Esophagus squamous epithelium (tissue), 5 donors: ENCODE measurements at regions not wholly inside any gene's neighbourhood (a gene's known extent, or its start where the extent isn't known, plus 50 kb on each side); places are given as distances from the start of the nearest gene placed in this dataset.
"Not testable (repeated sequence)": the region's sequence is repeated elsewhere in the genome, so short reads cannot be mapped to it uniquely, and the experiment has no call there.

Source experiments
- DNase-seq: peaks from one replicate; lab custom pipeline; 2025; lab: John Stamatoyannopoulos, UW
- H3K27ac ChIP-seq, 4 donors: fragments of 200-600 bp; sonication (generic); one replicate each; pipeline ENCODE4 v1.5.1; 2016 to 2019; ENCODE audit warnings: mild to moderate bottlenecking in 1 of 4
- H3K27me3 ChIP-seq, 4 donors: fragments of 200-600 bp; sonication (generic); 1 replicate in 3 of 4; 2 replicates in 1 of 4; pipeline versions ENCODE4 v1.5.1 to v1.6.0; 2017 to 2021; ENCODE audit warnings: antibody characterized with exemption in 1 of 4
- H3K36me3 ChIP-seq, 3 donors: fragments of 200-600 bp; sonication (generic); one replicate each; pipeline ENCODE4 v1.5.1; 2016 to 2019
- H3K4me1 ChIP-seq, 3 donors: fragments of 200-600 bp; sonication (generic); one replicate each; pipeline ENCODE4 v1.5.1; 2017 to 2019
- H3K4me3 ChIP-seq, 4 donors: fragments of 200-600 bp; sonication (generic); 1 replicate in 3 of 4; 2 replicates in 1 of 4; pipeline ENCODE4 v1.5.1; 2016 to 2019; ENCODE audit warnings: mild to moderate bottlenecking in 2 of 4, moderate library complexity in 1 of 4
- H3K9me3 ChIP-seq, 3 donors: fragments of 200-600 bp; sonication (generic); one replicate each; pipeline ENCODE4 v1.5.1; 2016 to 2019
- WGBS, 2 donors: methylation state at CpG; one replicate each; pipeline ENCODE4 v1.1.5; 2018; 5-methylcytosine and 5-hydroxymethylcytosine counted together
- intact Hi-C: fragments of 100-400 bp; cut with DNase I; formaldehyde crosslinking; loops from one replicate; pipeline ENCODE4 v1.15.0; 2022
- donor health status: DM: yes; HTN: yes; CAD: no.

DNA sequence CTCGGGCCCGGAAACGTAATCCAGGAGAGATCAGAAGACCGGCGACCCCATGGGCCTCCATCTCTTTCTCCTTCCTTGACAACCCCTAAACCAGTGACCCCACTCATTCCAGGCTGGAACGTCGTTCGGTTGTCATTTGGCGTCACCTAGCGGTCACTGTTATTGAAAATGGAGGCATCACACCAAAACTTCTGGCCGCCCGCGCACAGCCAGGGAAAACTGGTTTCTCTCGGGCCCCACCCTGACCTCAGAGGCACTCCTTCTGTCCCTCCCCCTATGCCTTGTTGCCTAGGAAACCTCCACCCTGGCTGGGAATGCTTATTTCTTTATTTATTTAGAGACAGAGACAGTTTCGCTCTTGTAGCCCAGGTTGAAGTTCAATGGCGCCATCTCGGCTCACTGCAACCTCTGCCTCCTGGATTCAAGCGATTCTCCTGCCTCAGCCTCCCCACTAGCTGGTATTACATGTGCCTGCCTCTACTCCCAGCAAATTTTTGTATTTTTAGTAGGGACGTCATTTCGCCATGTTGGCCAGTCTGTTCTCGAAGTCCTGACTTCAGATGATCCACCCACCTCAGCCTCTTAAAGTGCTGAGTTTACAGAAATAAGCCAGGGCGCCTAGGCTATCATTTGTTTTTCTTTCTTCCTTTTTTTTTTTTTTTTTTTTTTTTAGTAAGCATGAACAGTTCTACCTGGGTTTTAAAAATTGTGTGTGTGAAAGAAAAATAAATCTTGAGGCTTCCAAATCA is 2144.1 kb upstream of the TPTE start:
- H3K4me1 ChIP-seq, intact Hi-C loops, H3K27me3 ChIP-seq, H3K36me3 ChIP-seq, DNase-seq, H3K27ac ChIP-seq, H3K9me3 ChIP-seq, H3K4me3 ChIP-seq: not testable (repeated sequence)
- WGBS, 2 donors: no CpG with 5 or more reads among the region's 22 CpGs

DNA sequence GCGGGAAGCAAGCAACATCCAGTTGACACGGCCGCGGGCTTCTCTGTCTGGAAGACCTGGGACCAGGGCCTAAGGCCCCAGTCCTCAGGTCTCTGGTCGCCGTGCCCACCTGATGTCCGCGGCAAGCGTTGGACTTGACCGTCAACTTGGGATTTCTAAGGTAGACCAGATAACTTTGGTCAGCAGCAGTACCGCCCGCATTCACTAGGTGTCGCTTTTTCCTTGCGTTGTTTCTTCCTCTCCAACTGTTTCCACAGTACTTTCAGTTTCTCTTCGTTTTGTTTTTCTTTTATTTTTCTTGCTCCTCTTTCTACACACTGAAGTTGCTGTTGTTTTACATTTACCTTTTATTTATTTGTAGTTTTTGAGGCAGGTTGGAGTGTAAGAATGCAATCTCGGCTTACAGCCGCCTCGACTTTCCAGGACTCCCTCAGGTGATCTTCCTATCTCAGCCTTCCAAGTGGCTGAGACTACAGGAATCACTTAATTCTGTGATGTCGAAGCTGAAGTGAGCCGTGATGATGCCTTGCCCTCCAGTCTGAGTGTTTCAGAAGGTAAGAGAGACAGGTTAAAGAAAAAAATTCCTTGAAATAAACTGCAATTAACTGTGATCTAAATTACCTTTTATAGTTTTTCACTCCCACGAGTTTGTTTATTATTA is 2140.8 kb upstream of the TPTE start:
- DNase-seq, H3K27me3 ChIP-seq, H3K4me1 ChIP-seq, H3K9me3 ChIP-seq, intact Hi-C loops, H3K27ac ChIP-seq, H3K4me3 ChIP-seq, H3K36me3 ChIP-seq: not testable (repeated sequence)
- no CpG with 5 or more reads among the region's 21 CpGs for WGBS, 2 donors

DNA sequence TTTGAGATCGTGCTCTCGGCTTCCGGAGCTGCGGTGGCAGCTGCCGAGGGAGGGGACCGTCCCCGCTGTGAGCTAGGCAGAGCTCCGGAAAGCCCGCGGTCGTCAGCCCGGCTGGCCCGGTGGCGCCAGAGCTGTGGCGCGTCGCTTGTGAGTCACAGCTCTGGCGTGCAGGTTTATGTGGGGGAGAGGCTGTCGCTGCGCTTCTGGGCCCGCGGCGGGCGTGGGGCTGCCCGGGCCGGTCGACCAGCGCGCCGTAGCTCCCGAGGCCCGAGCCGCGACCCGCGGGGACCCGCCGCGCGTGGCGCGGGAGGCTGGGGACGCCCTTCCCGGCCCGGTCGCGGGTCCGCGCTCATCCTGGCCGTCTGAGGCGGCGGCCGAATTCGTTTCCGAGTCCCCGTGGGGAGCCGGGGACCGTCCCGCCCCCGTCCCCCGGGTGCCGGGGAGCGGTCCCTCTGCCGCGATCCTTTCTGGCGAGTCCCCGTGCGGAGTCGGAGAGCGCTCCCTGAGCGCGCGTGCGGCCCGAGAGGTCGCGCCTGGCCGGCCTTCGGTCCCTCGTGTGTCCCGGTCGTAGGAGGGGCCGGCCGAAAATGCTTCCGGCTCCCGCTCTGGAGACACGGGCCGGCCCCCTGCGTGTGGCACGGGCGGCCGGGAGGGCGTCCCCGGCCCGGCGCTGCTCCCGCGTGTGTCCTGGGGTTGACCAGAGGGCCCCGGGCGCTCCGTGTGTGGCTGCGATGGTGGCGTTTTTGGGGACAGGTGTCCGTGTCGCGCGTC is 2133.0 kb upstream of the TPTE start:
- H3K36me3 ChIP-seq, H3K4me3 ChIP-seq, H3K9me3 ChIP-seq, intact Hi-C loops, H3K27ac ChIP-seq, DNase-seq, H3K27me3 ChIP-seq, H3K4me1 ChIP-seq: not testable (repeated sequence)
- WGBS, 2 donors: no CpG with 5 or more reads among the region's 107 CpGs

DNA sequence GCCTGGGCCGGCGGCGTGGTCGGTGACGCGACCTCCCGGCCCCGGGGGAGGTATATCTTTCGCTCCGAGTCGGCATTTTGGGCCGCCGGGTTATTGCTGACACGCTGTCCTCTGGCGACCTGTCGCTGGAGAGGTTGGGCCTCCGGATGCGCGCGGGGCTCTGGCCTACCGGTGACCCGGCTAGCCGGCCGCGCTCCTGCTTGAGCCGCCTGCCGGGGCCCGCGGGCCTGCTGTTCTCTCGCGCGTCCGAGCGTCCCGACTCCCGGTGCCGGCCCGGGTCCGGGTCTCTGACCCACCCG is 2132.5 kb upstream of the TPTE start:
- H3K27ac ChIP-seq, DNase-seq, intact Hi-C loops, H3K9me3 ChIP-seq, H3K4me1 ChIP-seq, H3K27me3 ChIP-seq, H3K4me3 ChIP-seq, H3K36me3 ChIP-seq: not testable (repeated sequence)
- no CpG with 5 or more reads among the region's 40 CpGs for WGBS, 2 donors

DNA sequence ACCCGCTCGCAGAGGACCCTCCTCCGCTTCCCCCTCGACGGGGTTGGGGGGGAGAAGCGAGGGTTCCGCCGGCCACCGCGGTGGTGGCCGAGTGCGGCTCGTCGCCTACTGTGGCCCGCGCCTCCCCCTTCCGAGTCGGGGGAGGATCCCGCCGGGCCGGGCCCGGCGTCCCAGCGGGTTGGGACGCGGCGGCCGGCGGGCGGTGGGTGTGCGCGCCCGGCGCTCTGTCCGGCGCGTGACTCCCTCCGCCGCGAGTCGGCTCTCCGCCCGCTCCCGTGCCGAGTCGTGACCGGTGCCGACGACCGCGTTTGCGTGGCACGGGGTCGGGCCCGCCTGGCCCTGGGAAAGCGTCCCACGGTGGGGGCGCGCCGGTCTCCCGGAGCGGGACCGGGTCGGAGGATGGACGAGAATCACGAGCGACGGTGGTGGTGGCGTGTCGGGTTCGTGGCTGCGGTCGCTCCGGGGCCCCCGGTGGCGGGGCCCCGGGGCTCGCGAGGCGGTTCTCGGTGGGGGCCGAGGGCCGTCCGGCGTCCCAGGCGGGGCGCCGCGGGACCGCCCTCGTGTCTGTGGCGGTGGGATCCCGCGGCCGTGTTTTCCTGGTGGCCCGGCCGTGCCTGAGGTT is 2130.7 kb upstream of the TPTE start:
- intact Hi-C loops, H3K27ac ChIP-seq, H3K4me3 ChIP-seq, H3K27me3 ChIP-seq, DNase-seq, H3K36me3 ChIP-seq, H3K4me1 ChIP-seq, H3K9me3 ChIP-seq: not testable (repeated sequence)
- no CpG with 5 or more reads among the region's 97 CpGs for WGBS, 2 donors

DNA sequence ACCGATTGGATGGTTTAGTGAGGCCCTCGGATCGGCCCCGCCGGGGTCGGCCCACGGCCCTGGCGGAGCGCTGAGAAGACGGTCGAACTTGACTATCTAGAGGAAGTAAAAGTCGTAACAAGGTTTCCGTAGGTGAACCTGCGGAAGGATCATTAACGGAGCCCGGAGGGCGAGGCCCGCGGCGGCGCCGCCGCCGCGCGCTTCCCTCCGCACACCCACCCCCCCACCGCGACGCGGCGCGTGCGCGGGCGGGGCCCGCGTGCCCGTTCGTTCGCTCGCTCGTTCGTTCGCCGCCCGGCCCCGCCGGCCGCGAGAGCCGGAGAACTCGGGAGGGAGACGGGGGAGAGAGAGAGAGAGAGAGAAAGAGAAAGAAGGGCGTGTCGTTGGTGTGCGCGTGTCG is 2127.0 kb upstream of the TPTE start:
- DNase-seq, H3K9me3 ChIP-seq, H3K4me1 ChIP-seq, H3K27me3 ChIP-seq, H3K27ac ChIP-seq, intact Hi-C loops, H3K4me3 ChIP-seq, H3K36me3 ChIP-seq: not testable (repeated sequence)
- WGBS, 2 donors: no CpG with 5 or more reads among the region's 59 CpGs

DNA sequence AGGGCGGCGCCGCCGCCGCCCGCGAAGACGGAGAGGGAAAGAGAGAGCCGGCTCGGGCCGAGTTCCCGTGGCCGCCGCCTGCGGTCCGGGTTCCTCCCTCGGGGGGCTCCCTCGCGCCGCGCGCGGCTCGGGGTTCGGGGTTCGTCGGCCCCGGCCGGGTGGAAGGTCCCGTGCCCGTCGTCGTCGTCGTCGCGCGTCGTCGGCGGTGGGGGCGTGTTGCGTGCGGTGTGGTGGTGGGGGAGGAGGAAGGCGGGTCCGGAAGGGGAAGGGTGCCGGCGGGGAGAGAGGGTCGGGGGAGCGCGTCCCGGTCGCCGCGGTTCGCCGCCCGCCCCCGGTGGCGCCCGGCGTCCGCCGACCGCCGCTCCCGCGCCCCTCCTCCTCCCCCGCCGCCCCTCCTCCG is 2125.4 kb upstream of the TPTE start:
- DNase-seq, H3K27me3 ChIP-seq, H3K27ac ChIP-seq, H3K9me3 ChIP-seq, intact Hi-C loops, H3K4me1 ChIP-seq, H3K4me3 ChIP-seq, H3K36me3 ChIP-seq: not testable (repeated sequence)
- no CpG with 5 or more reads among the region's 71 CpGs for WGBS, 2 donors

DNA sequence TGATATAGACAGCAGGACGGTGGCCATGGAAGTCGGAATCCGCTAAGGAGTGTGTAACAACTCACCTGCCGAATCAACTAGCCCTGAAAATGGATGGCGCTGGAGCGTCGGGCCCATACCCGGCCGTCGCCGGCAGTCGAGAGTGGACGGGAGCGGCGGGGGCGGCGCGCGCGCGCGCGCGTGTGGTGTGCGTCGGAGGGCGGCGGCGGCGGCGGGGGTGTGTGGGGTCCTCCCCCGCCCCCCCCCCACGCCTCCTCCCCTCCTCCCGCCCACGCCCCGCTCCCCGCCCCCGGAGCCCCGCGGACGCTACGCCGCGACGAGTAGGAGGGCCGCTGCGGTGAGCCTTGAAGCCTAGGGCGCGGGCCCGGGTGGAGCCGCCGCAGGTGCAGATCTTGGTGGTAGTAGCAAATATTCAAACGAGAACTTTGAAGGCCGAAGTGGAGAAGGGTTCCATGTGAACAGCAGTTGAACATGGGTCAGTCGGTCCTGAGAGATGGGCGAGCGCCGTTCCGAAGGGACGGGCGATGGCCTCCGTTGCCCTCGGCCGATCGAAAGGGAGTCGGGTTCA is 2122.4 kb upstream of the TPTE start:
- H3K36me3 ChIP-seq, intact Hi-C loops, H3K27me3 ChIP-seq, H3K4me3 ChIP-seq, H3K9me3 ChIP-seq, H3K4me1 ChIP-seq, H3K27ac ChIP-seq, DNase-seq: not testable (repeated sequence)
- no CpG with 5 or more reads among the region's 66 CpGs for WGBS, 2 donors

DNA sequence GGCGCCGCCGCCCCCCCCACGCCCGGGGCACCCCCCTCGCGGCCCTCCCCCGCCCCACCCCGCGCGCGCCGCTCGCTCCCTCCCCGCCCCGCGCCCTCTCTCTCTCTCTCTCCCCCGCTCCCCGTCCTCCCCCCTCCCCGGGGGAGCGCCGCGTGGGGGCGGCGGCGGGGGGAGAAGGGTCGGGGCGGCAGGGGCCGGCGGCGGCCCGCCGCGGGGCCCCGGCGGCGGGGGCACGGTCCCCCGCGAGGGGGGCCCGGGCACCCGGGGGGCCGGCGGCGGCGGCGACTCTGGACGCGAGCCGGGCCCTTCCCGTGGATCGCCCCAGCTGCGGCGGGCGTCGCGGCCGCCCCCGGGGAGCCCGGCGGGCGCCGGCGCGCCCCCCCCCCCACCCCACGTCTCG is 2121.5 kb upstream of the TPTE start:
- H3K27me3 ChIP-seq, H3K36me3 ChIP-seq, H3K9me3 ChIP-seq, H3K4me1 ChIP-seq, H3K4me3 ChIP-seq, DNase-seq, H3K27ac ChIP-seq, intact Hi-C loops: not testable (repeated sequence)
- WGBS, 2 donors: no CpG with 5 or more reads among the region's 67 CpGs

DNA sequence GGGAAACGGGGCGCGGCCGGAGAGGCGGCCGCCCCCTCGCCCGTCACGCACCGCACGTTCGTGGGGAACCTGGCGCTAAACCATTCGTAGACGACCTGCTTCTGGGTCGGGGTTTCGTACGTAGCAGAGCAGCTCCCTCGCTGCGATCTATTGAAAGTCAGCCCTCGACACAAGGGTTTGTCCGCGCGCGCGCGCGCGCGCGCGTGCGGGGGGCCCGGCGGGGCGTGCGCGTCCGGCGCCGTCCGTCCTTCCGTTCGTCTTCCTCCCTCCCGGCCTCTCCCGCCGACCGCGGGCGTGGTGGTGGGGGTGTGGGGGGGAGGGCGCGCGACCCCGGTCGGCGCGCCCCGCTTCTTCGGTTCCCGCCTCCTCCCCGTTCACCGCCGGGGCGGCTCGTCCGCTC is 2119.6 kb upstream of the TPTE start:
- H3K27ac ChIP-seq, DNase-seq, H3K4me3 ChIP-seq, H3K27me3 ChIP-seq, H3K36me3 ChIP-seq, H3K4me1 ChIP-seq, H3K9me3 ChIP-seq, intact Hi-C loops: not testable (repeated sequence)
- WGBS, 2 donors: no CpG with 5 or more reads among the region's 66 CpGs

DNA sequence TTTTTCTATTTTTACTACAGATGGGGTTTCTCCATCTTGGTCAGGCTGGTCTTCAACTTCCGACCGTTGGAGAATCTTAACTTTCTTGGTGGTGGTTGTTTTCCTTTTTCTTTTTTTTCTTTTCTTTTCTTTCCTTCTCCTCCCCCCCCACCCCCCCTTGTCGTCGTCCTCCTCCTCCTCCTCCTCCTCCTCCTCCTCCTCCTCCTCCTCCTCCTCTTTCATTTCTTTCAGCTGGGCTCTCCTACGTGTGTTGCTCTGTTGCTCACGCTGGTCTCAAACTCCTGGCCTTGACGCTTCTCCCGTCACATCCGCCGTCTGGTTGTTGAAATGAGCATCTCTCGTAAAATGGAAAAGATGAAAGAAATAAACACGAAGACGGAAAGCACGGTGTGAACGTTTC is 2115.1 kb upstream of the TPTE start:
- intact Hi-C loops, H3K4me1 ChIP-seq, DNase-seq, H3K4me3 ChIP-seq, H3K9me3 ChIP-seq, H3K36me3 ChIP-seq, H3K27ac ChIP-seq, H3K27me3 ChIP-seq: not testable (repeated sequence)
- whole genome bisulfite sequencing, 2 donors: no CpG with 5 or more reads among the region's 15 CpGs

DNA sequence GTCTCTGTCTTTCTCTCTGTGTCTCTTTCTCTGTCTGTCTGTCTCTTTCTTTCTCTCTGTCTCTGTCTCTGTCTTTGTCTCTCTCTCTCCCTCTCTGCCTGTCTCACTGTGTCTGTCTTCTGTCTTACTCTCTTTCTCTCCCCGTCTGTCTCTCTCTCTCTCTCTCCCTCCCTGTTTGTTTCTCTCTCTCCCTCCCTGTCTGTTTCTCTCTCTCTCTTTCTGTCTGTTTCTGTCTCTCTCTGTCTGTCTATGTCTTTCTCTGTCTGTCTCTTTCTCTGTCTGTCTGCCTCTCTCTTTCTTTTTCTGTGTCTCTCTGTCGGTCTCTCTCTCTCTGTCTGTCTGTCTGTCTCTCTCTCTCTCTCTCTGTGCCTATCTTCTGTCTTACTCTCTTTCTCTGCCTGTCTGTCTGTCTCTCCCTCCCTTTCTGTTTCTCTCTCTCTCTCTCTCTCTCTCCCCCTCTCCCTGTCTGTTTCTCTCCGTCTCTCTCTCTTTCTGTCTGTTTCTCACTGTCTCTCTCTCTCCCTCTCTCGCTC is 2110.2 kb upstream of the TPTE start:
- DNase-seq, H3K27me3 ChIP-seq, H3K4me1 ChIP-seq, H3K4me3 ChIP-seq, H3K36me3 ChIP-seq, intact Hi-C loops, H3K9me3 ChIP-seq, H3K27ac ChIP-seq: not testable (repeated sequence)
- WGBS, 2 donors: no CpG with 5 or more reads among the region's 4 CpGs
